ENCODE measurements at regions not wholly inside any gene's neighbourhood (a gene's known extent, or its start where the extent isn't known, plus 50 kb on each side); places are given as distances from the start of the nearest gene placed in this dataset.
"Not testable (repeated sequence)": the region's sequence is repeated elsewhere in the genome, so short reads cannot be mapped to it uniquely, and the experiment has no call there.

- TF ChIP-seq EP300 (IDR thresholded peaks at IDR 0.05): no peak
- no peak for TF ChIP-seq CTCF (IDR thresholded peaks at IDR 0.05)
- TF ChIP-seq POLR2AphosphoS5 (IDR thresholded peaks at IDR 0.05): no peak
- TF ChIP-seq POLR2A (IDR thresholded peaks at IDR 0.05): no peak
- H3K27ac ChIP-seq: no peak overlapping the region
- no peaks in the 10 kb centered on the region for H3K27me3 ChIP-seq
- H3K36me3 ChIP-seq: no peaks in the 10 kb centered on the region
- H3K9me3 ChIP-seq: no peaks in the 10 kb centered on the region
- no peak overlapping the region for H3K4me3 ChIP-seq
- no peaks in the 10 kb centered on the region for H3K4me1 ChIP-seq
- DNase-seq: no peak
- intact Hi-C loops (cut with DNase I): no loop called here
- 51 to 53% methylated on average over 2 of the region's 2 CpGs for WGBS, 2 donors
These were observed 106.0 kb upstream of the NDST4 start for GRCh38 chr4:115219315-115219860.

- Histone ChIP-seq H3K36me3 (no peaks in the 10 kb centered on the region), H3K4me1 (no peaks in the 10 kb centered on the region), H3K9me3 (no peaks in the 10 kb centered on the region), H3K4me3 (no peak overlapping the region), H3K27me3 (no peaks in the 10 kb centered on the region), H3K27ac (no peak overlapping the region)
- no peak for TF ChIP-seq POLR2AphosphoS5 (IDR thresholded peaks at IDR 0.05)
- TF ChIP-seq CTCF (IDR thresholded peaks at IDR 0.05): no peak
- no peak for TF ChIP-seq POLR2A (IDR thresholded peaks at IDR 0.05)
- TF ChIP-seq EP300 (IDR thresholded peaks at IDR 0.05): no peak
- DNase-seq: no peak
- intact Hi-C loops (cut with DNase I): no loop called here
- WGBS, 2 donors: 21 to 73% methylated on average over 3 of the region's 3 CpGs
These were observed 102.5 kb upstream of the NDST4 start for GRCh38 chr4:115215935-115216334.

- H3K27ac ChIP-seq: no peak overlapping the region
- intact Hi-C loops (cut with DNase I): no loop called here
- no peak overlapping the region for H3K4me3 ChIP-seq
- WGBS, 2 donors: 45 to 59% methylated on average over 3 of the region's 3 CpGs
- no peak for TF ChIP-seq POLR2AphosphoS5 (IDR thresholded peaks at IDR 0.05)
- TF ChIP-seq POLR2A (IDR thresholded peaks at IDR 0.05): no peak
- TF ChIP-seq EP300 (IDR thresholded peaks at IDR 0.05): no peak
- no peak for TF ChIP-seq CTCF (IDR thresholded peaks at IDR 0.05)
- no peaks in the 10 kb centered on the region for H3K9me3 ChIP-seq
- H3K36me3 ChIP-seq: no peaks in the 10 kb centered on the region
- DNase-seq: no peak
- no peaks in the 10 kb centered on the region for H3K4me1 ChIP-seq
- no peaks in the 10 kb centered on the region for H3K27me3 ChIP-seq
These were observed 100.3 kb upstream of the NDST4 start for GRCh38 chr4:115213716-115214115.

GRCh38 chr4:115201042-115201330 is 87.6 kb upstream of the NDST4 start:
- H3K27ac ChIP-seq: no peak overlapping the region
- H3K36me3 ChIP-seq: no peaks in the 10 kb centered on the region
- no peaks in the 10 kb centered on the region for H3K27me3 ChIP-seq
- TF ChIP-seq POLR2AphosphoS5 (IDR thresholded peaks at IDR 0.05) (no peak), POLR2A (IDR thresholded peaks at IDR 0.05) (no peak), CTCF (IDR thresholded peaks at IDR 0.05) (no peak), EP300 (IDR thresholded peaks at IDR 0.05) (no peak)
- no peak overlapping the region for H3K4me3 ChIP-seq
- H3K9me3 ChIP-seq: no peaks in the 10 kb centered on the region
- intact Hi-C loops (cut with DNase I): no loop called here
- 88 to 90% methylated on average over 3 of the region's 3 CpGs for whole genome bisulfite sequencing, 2 donors
- no peaks in the 10 kb centered on the region for H3K4me1 ChIP-seq
- DNase-seq: no peak

- H3K36me3 ChIP-seq; DNase-seq; H3K4me3 ChIP-seq; intact Hi-C loops (cut with DNase I); H3K27ac ChIP-seq; H3K27me3 ChIP-seq; H3K9me3 ChIP-seq; H3K4me1 ChIP-seq: not testable (repeated sequence)
- WGBS, 2 donors: 96% methylated on average over 30 of the region's 30 CpGs
These were observed 87.0 kb upstream of the NDST4 start for GRCh38 chr4:115200201-115201041.

- H3K27ac ChIP-seq; H3K4me3 ChIP-seq; H3K36me3 ChIP-seq; H3K4me1 ChIP-seq; H3K9me3 ChIP-seq; intact Hi-C loops (cut with DNase I); DNase-seq; H3K27me3 ChIP-seq: not testable (repeated sequence)
These were observed 81.2 kb upstream of the NDST4 start for GRCh38 chr4:115194612-115195011.

Measured in sigmoid colon (tissue), 6 donors.